HG02623 (cell line): ENCODE measurements at regions not wholly inside any gene's neighbourhood (a gene's known extent, or its start where the extent isn't known, plus 50 kb on each side); places are given as distances from the start of the nearest gene placed in this dataset.

Experiments
- ATAC-seq: cut with Tn5 transposase; IDR thresholded peaks from one replicate; pipeline ENCODE4 v1.9.1; 2021; ENCODE audit warnings: moderate library complexity; ENCODE audit not compliant: unreplicated experiment

DNA sequence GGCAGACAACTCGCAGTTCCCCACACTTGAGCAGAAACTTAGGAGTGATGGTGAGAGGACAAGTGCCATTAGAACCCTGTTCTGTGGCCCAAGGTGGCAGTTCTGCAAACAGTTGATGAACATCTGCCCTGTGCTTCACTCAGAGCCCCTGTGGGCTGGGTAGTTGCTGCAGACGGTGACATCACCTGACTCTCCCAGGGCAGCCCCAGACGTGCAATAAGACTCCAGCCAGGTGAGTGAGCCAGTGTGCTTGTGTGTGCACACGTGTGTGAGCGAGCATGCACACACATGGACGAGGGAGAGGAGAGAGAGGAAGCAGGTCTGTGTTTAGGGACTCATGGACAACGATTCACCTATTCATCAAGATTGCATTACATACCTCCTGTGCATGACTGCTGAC is 136.0 kb upstream of the GLI2 start:
- no peak for ATAC-seq

DNA sequence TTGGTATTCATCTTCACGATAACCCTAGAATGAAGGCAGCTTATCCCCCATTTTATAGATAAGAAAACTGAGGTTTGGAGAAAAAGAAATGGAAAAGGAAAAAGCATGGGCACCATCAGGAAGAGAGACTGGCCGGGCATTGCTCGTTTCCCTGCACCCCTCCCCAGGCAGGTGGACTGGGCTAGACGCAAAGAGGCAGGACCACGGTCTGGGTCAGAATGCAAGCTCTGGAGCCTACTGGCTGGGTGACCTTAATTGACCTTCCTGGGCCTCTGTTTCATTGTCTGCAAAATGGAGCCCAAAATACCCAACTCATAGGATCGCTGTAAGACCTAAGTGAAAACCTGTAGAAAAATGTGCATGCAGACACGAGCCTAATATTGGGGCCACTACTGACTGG is 135.3 kb upstream of the GLI2 start:
- ATAC-seq, result no peak

DNA sequence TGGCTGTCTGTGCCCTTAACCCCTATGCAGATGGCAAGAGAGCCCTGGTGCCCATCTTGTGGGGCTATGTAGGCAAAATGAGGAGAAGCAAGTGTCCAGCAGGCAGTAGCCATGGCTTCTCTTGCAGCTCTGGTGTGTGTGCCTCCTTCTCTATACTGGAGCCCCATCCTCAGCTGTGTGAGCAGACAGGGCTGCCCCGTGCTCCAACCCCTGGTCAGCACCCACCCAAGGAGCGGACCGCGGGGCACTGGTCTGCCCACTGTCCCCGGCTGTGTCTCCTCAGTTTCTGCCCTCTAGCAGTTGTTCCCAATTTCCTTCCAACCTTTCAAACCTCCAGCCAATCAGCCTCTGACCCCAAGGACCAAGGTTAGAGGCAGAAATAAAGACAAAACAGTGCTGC is 134.9 kb upstream of the GLI2 start:
- ATAC-seq, result no peak

DNA sequence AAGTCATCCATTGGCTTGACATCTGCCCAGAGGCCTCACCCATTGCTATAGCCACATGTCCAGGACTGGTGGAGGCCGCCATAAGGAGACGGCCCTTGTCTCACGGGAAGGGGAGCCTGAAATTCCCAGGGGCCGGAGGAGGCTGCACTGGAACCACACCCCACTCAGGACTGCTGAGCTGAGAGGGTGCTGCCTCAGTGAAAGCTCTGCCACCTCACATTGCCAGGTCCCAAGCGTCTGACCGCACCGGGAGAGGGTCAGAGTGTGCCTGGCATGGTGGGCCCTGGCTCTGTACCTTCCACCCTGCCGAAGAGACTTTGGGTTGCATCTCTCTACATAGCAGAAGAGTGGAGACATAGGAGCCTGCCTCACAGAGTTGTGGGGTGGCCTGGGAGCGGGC is 134.1 kb upstream of the GLI2 start:
- ATAC-seq, result no peak

DNA sequence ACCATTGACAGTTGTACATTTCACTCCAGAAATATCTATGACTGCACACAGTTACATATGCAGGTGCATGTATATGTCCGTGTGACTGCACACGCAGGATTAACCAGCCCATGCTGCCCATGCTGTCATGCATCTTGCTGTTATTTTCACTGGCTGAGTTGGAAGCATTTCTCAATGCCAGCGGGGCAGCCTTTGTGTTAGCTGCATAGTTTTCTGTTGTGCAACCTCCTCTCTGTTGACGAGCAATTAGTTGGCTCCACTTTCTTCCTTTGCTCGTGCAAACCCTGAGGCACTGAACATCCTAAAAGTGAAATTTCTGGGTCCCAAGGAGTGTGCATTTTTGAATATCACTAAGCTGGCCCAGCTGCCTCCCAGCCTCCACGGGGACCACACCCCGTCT is 133.4 kb upstream of the GLI2 start:
- no peak for ATAC-seq

DNA sequence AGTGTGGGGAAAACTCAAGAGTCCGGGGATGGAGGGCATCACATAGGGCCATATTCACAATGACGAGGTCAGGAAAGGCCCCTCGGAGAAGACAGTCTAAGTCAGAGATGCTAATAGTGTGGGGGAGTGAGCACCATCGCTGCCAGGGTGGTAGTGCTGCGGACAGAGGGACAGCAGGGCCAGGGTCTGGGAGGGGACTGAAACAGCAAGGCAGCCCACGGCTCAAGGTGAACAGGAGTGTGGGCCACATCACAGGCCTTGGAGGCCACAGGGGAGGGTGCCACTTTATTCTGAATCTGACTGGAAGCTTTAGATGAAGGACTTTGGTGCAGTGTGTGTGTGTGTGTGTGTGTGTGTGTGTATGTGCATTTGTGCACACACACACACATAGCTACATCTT is 130.9 kb upstream of the GLI2 start:
- ATAC-seq, result no peak

DNA sequence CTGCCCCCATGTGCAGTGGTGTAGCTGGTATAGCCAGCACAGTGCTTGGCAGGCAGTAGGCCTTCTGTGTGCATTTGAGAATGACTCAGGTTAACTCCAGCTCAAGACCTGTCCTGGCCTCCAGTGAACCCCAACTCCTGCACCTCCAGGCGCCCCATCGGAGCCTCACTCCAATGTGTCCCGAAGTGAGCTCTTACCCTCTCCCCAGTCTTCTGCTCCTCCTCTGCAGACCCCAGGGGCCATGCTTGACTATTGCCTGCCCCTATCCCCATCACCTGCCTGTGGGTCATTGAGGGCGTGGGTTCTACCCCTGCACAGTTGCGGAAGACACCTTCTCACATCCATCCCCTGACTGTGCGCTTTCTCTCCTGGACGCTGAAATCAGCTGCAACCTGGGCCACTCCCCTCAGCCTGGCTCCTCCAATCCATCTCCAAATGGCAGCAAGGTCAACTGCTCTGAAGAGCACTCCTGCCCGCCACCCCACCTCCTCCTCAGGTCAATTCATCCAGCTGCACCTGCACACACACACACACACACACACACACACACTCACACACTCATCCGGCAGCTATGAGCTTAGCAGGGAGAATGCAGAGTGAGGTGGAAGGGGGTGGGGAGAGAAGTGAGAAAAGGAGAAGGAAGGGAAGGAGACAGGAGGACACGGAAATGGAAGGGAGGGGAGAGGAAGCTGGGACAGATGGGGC is 130.3 kb upstream of the GLI2 start:
- ATAC-seq, result no peak

DNA sequence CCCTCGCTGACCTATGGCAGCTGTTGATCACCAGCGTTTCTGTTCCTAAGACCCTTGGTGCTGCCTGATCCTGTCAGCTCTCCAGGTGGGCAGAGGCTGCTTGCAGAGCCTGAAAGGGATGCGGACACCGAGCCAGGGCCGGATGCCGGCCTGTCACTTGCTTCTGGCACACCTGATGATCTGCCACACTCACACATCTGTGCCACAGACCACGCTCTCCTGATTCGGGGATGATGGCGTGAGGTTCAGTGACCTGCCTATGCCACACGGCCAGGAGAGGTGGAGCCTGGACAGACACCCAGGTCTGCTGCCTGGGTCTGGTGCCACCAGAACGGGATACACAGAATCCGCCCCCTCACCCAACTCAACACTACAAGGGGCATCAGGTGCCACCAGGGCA is 129.4 kb upstream of the GLI2 start:
- ATAC-seq, result no peak

DNA sequence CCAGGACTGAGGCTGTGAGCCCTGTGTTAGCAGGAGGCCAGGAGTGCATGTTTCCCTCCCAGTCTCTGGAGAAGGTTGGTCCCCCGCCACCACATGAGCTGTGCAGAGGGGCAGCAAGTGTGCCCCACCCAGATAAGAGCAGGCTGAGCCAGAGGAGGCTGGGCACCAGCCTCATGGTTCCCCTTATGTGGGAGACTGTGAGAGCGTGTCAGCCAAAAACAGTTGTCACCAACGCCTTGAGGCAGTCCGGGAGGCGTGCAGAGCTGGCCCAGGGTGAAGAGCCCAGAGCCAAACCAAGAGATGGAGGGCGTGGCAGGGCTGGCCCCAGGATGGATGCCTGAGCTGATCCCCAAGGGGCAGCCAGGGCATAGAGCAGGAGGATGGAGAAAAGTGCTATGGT is 128.7 kb upstream of the GLI2 start:
- ATAC-seq, result no peak

DNA sequence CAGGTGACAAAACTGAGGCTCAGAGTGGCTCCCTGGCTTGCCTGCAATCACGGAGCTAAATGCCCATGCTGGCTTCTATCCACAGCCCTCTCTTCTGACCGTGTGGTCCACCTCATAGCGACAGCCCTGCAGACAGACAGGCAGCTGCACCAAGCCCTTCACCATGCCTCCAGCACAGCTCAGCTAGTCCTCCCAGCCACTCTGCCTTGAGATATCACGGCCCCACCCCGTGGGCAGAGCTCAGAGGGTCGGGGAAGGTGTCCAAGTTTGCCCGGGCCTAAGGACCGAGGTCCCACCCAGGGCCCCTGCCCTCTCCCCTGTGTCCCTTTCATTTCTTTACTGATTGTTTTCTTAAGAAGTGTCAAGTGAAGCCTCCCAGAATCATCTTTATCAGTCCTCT is 128.2 kb upstream of the GLI2 start:
- no peak for ATAC-seq

DNA sequence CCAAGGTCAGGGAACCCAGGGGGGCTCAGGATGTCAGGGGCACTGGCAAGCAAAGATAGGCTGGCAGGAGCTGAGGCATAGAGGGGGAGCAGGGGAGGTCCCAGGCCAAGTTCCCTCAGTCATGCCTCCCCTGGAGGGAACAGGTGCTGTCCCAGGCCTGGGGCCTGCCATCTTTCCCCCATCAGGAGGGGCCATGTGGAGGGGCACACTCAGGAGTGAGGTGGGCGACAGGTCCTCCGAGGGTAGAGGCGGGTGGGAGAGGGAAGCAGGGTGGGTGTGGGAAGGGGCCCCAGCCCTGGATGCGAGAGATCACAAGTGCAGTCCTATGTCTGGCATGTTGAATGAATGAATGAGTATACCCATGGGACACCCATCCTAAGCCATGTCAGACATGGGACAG is 127.7 kb upstream of the GLI2 start:
- no peak for ATAC-seq

DNA sequence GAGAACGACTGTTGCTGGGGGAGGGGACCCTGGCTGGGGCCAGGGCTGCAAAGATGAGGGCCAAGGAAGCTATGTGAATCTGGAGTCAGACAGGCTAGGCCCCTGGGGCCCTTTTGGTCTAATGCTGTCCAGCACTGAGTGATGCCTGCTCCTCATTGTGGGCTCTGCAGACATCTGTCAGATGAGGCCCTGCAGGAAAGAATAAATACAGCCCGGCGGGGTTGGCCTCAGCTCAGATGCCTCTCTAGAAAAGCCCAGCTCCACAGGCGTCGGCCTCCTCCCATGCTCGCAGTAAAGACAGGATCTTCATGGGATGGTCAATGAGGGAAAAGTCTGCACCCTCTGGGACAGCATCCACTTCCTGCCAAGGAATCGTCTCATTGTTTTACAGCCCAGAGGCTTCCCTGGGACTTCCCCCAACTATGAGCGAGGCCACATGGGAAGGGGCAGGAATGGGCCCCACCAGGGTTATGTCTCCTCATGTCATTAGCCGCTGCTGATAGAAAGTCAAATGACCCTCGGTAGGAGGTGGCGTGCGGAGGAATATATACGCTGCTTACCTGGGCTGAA is 125.8 kb upstream of the GLI2 start:
- no peak for ATAC-seq

DNA sequence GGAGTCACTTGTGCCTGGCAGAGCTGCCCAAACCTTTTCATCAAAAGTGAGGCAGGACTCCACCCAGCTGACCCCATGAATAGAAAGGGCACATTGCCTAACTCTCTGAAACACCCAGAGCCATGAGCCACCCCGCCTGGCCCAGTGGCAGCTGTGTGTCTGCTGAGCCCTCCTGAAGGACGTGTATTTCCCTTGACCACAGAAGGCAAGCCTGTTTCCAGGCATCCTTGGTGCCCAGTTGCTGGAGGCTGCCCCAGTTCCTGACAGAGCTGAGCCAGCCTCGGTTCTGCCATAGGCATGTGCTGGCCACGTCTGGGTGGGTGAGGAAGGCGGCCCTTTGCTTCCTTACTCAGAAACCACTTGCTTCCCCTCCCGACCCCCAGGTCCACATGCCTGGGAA is 124.7 kb upstream of the GLI2 start:
- ATAC-seq, result no peak

DNA sequence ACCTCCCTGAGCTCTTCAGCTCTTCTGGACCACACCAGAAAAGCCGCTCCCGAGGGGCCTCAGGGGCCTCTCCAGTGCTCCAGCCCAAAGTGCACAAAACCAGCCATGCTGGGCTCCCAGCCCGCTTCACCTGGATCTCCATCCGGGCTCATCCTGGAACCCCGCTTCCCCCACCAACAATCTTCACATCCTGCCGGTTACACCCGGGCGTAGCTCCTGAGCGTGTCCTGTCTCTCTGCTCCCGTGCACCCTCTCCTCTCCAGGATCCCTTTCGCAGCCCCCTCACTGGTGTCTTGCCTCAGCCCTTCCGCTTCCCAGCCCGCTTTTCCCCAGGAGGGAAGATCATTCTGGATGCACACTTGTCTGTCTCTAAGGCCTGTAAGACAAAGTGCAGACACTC is 123.7 kb upstream of the GLI2 start:
- no peak for ATAC-seq

DNA sequence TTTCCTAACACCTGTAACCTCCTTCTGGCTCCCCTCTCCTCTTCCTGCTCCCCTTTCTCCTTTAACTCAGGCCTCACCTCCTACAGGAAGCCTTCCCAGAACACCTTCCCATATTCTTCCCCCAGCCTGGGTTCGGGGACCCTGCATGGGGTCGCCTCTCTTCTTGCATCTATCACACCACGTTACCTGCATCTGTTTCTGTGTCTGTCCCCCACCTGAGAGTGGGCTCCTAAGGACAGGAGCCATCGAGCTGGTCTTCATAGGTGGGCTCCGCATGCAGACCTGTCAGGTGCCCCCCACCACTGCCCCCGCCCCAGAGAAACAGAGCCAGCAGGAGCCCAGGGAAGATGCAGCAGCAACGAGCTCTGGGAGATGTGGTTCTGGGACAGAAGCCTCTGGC is 123.2 kb upstream of the GLI2 start:
- ATAC-seq, result no peak

DNA sequence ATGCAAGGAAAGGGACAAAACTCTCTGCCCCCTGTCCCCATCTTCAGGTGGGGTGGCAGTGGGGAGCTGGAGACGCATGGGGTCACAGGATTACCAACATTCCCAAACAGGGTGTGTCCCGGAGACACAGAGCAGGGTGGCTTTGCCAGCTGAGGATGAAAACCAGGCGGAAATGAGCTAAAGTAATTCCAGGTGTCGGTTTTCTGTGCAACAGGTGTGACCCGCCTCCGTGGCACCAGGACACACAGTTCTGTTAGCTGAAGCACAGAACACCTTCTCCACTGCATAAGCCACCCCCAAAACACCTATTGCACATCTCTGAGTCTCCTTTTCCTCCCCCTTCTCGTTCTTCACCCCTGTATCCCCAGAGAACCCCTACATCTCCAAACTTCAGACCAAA is 122.7 kb upstream of the GLI2 start:
- ATAC-seq, result no peak

DNA sequence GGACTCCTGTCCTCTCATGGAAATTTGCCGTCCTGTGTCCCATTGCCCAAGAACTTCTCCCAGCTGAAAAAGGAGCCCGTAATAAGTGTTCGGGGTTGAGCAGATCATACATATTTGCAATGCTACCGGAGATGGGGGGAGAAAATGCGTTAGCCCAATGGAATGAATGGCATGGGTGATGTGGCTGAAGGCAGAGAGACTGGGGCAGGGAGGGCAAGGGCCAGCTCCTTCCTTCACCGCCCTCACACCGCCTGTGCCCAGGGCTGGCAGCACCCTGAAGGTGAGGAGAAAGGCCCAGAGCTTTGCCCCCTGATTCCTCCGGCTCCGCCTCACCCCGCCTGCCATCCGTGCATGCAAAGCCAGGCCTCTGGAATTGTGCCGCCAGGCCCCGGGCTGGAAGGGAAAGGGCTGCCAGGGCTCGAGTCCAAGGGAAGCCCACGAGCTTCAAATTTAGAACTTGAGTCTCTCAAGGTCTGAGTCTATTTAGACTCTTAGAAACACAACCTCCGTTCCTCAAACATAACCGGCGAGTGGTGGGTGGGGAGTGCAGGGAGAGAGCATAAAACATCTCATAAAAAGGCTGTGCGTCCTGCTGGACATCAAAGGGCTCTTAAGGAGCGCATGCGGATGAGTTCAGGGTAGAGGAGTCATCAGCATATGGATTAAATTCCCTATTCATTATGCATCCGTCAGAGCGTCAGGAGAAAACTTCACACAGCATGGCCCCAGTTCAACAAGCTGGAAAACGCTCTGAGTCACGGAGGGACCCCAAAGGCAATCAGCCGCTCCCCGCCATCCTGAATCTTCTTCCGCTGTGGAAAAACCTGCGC is 121.7 kb upstream of the GLI2 start:
- no peak for ATAC-seq

DNA sequence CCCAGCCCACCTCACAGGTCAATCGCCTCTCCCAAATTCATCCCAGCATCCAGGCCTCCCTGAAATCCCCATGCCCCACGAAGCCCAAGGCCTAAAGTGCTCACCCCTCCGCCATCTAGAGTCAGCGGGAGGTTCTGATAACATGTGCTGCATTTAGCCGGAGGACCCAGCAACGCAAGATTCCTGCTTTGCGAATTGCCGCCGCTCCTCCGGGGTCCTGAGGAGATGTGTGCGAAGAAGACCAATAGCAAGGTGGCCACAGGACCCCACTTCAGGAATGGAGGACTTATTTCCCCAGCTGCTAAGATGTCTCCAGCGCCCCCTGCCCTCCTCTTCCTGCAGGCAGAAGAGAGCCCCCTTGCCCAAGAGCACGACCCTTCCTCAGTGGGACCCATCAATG is 120.8 kb upstream of the GLI2 start:
- ATAC-seq, result no peak

DNA sequence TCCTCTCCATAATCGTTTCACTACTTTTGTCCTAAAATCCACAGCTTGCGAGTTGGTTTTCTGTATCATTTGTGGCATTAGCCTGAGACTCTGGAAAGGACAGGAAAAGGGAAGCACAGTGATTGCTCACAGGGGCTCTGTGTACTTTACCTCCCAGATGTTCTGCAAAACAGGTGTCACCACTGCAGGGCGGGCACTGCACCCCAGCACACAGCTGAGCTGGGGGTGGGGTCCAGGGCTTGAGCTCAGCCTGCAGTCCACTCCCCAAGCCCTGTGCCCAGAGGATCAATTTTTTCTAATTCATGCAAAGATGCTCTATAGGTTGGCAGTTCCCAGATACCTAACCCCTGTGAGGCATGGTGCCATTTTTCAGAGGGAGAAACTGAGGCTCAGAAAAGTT is 119.4 kb upstream of the GLI2 start:
- no peak for ATAC-seq

DNA sequence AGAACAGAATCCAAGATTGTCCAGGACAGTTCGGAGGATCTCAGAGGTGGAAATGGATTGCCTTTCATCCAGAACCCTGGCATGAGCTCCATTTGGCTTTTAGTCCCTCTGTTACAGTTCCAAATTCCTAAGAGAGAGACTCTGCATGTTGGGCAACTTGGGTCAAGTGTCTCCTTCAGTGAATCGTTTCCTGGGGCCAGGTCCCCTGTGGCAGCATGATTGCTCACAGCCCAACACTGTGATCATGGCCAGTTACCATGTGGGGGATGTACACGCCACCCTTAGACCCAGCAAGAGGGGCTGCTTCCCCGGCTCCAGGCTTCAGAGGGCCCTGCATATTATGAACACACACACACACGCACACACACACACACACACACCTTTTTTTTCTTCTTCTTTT is 118.6 kb upstream of the GLI2 start:
- no peak for ATAC-seq

DNA sequence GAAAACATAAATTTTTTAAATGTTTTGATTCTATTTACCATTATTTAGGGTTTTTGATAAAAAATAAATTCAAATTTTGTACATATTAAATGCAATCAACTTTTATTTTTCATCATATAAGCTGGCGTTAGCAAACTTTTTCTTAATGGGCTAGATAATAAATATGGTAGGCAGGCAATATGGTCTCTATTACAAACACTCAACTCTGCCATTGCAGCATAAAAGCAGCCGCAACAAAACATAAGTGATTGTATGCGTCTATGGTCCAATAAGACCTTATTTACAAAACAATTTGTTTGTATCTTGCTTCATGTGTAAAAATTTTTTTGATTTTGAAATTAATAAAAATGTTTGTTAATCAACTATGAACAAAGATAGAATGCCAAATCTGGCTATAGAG is 116.8 kb upstream of the GLI2 start:
- ATAC-seq, result no peak

DNA sequence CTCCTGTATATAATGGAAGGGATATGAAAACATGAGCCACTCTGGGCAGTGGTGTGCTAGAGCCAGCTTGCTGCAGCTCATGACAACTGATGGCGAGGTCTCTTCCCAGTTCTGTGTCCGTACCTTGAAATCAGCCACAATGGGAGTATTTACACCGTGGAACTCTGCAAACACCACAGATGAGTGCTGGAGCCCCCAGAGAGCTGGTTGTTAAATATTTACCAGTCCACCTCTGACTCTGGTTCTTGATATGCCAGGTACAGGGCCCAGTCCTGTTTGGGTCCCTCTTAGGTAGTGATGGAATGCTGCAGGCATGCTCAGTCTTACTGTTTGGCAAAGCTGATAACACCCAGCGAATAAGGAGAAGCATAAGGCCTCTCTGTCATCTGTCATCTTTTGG is 116.1 kb upstream of the GLI2 start:
- no peak for ATAC-seq
